RWPE1 (cell line): ENCODE measurements at regions not wholly inside any gene's neighbourhood (a gene's known extent, or its start where the extent isn't known, plus 50 kb on each side); places are given as distances from the start of the nearest gene placed in this dataset.

Experiments
- CTCF ChIA-PET: fragments of 350-600 bp; sonication (Branson Sonifier 250); formaldehyde crosslinking; extraction: SDS; loops from one replicate; lab custom pipeline; 2021; lab: Yijun Ruan, JAX
- POLR2A ChIA-PET: fragments of 400-600 bp; formaldehyde crosslinking; extraction: SDS; loops from one replicate; lab custom pipeline; 2020; ENCODE audit warnings: antibody characterized with exemption; ENCODE audit not compliant: low non-redundant PET; lab: Yijun Ruan, JAX
- DNase-seq: peaks from one replicate; pipeline ENCODE4 v3.0.0; 2012; ENCODE audit warnings: low spot score
- H3K27ac ChIP-seq: fragments of 450-650 bp; 2 replicates; pipeline ENCODE4 v1.5.1; 2017
- CTCF ChIP-seq: fragments of 450-650 bp; conservative IDR thresholded peaks from 2 replicates; pipeline ENCODE4 v1.5.1; 2017; ENCODE audit warnings: low read depth, mild to moderate bottlenecking

- TF ChIP-seq CTCF = no peak
- H3K27ac ChIP-seq = no peak overlapping the region
- no peak for DNase-seq
- ChIA-PET POLR2A (no interaction called here), CTCF (interaction anchor here (0.8 kb wide), 1 partner anchor 396 kb away, joined by 6 read pairs; no protein-coding TSS in a partner anchor)
Observed at GRCh38 chr7:84603545-84603944, 409.0 kb upstream of the SEMA3A start.

GRCh38 chr7:84595026-84595425 is 400.4 kb upstream of the SEMA3A start:
- CTCF ChIA-PET = no interaction called here

GRCh38 chr7:84591897-84592296 is 397.3 kb upstream of the SEMA3A start:
- ChIA-PET POLR2A (no interaction called here), CTCF (no interaction called here)
- no peak overlapping the region for H3K27ac ChIP-seq
- DNase-seq = no peak
- TF ChIP-seq CTCF = no peak

More at GRCh38 chr7:84595026-84595425, 400.4 kb upstream of the SEMA3A start:
- no peak for TF ChIP-seq CTCF
- DNase-seq = no peak
- POLR2A ChIA-PET = no interaction called here
- no peak overlapping the region for H3K27ac ChIP-seq

GRCh38 chr7:84589012-84589411 is 394.4 kb upstream of the SEMA3A start:
- no peak overlapping the region for H3K27ac ChIP-seq
- peak; percentile 17 for DNase-seq
- ChIA-PET POLR2A (no interaction called here), CTCF (no interaction called here)
- TF ChIP-seq CTCF = no peak

- no peak overlapping the region for H3K27ac ChIP-seq
- TF ChIP-seq CTCF = no peak
- ChIA-PET CTCF (no interaction called here), POLR2A (no interaction called here)
- no peak for DNase-seq
Observed at GRCh38 chr7:84583331-84583730, 388.7 kb upstream of the SEMA3A start.

- POLR2A ChIA-PET = no interaction called here
- DNase-seq = no peak
- H3K27ac ChIP-seq = no peak overlapping the region
- CTCF ChIA-PET = no interaction called here
- no peak for TF ChIP-seq CTCF
Observed at GRCh38 chr7:84582747-84583146, 388.2 kb upstream of the SEMA3A start.

GRCh38 chr7:84578825-84579224 is 384.2 kb upstream of the SEMA3A start:
- H3K27ac ChIP-seq = no peak overlapping the region
- no peak for DNase-seq
- no peak for TF ChIP-seq CTCF
- ChIA-PET POLR2A (no interaction called here), CTCF (no interaction called here)
